SK-N-SH (cell line): ENCODE measurements at regions not wholly inside any gene's neighbourhood (a gene's known extent, or its start where the extent isn't known, plus 50 kb on each side); places are given as distances from the start of the nearest gene placed in this dataset.

Experiments used
- CTCF ChIA-PET: fragments of 300-600, 350-600 bp; formaldehyde crosslinking; extraction: SDS; loops from one replicate; lab custom pipeline; 2021; lab: Yijun Ruan, JAX
- POLR2A ChIA-PET: fragments of 350-600 bp; sonication (Branson Sonifier 250); formaldehyde crosslinking; extraction: SDS; loops from one replicate; lab custom pipeline; 2020; ENCODE audit warnings: antibody characterized with exemption, inconsistent platforms; lab: Yijun Ruan, JAX
- DNase-seq: peaks from one replicate; pipeline ENCODE4 v3.0.0; 2012
- H2AFZ ChIP-seq: fragments of 200-600 bp; sonication (generic); 2 replicates; pipeline ENCODE4 v1.8.1; 2016; ENCODE audit warnings: antibody characterized with exemption, mild to moderate bottlenecking, low read depth
- H3F3A ChIP-seq: fragments of 200-600 bp; sonication (generic); replicated peaks from 2 replicates; pipeline ENCODE3; 2016; ENCODE audit warnings: antibody characterized with exemption, mild to moderate bottlenecking; ENCODE audit not compliant: insufficient read depth
- H3K27ac ChIP-seq, 2 experiments: fragments of 200-500 bp in 1 of 2; fragments of 200-600 bp in 1 of 2; sonication (Bioruptor generic) in 1 of 2; sonication (generic), shearing (Covaris generic) in 1 of 2; 2 replicates each; pipeline versions ENCODE4 v1.5.1 to v1.6.1; 2014 to 2016; ENCODE audit warnings: low read depth in 2 of 2, inconsistent platforms in 1 of 2, low read length in 1 of 2, mild to moderate bottlenecking in 1 of 2, mixed read lengths in 1 of 2
- H3K27me3 ChIP-seq: fragments of 200-600 bp; sonication (generic), shearing (Covaris generic); 2 replicates; pipeline ENCODE4 v1.6.1; 2016; ENCODE audit warnings: mixed run types; ENCODE audit not compliant: insufficient read depth
- H3K36me3 ChIP-seq, 2 experiments: fragments of 200-500 bp in 1 of 2; fragments of 200-600 bp in 1 of 2; sonication (Bioruptor generic) in 1 of 2; sonication (generic) in 1 of 2; replicated peaks in 1 of 2; 2 replicates each; pipeline versions ENCODE3 to v1.5.1; 2014 to 2016; ENCODE audit warnings: low read length in 1 of 2, mild to moderate bottlenecking in 1 of 2; ENCODE audit not compliant: insufficient read depth in 2 of 2, control insufficient read depth in 1 of 2
- H3K4me1 ChIP-seq, 2 experiments: fragments of 200-500 bp in 1 of 2; fragments of 200-600 bp in 1 of 2; sonication (Bioruptor generic) in 1 of 2; sonication (generic), shearing (Covaris generic) in 1 of 2; 2 replicates each; pipeline versions ENCODE4 v1.5.1 to v1.6.1; 2014 to 2016; ENCODE audit warnings: low read depth in 1 of 2, low read length in 1 of 2, mixed run types in 1 of 2; ENCODE audit not compliant: insufficient read depth in 2 of 2, control insufficient read depth in 1 of 2
- H3K4me2 ChIP-seq: fragments of 200-600 bp; sonication (generic), shearing (Covaris generic); 2 replicates; pipeline ENCODE4 v1.6.1; 2017; ENCODE audit warnings: mixed run types
- H3K4me3 ChIP-seq, 2 experiments: fragments of 200-500 bp in 1 of 2; fragments of 200-600 bp in 1 of 2; sonication (Bioruptor generic) in 1 of 2; sonication (generic), shearing (Covaris generic) in 1 of 2; 2 replicates each; pipeline versions ENCODE4 v1.5.1 to v1.8.1; 2014 to 2016; ENCODE audit warnings: low read depth in 2 of 2, inconsistent platforms in 1 of 2, low read length in 1 of 2, mild to moderate bottlenecking in 1 of 2, mixed read lengths in 1 of 2, moderate library complexity in 1 of 2
- H3K79me2 ChIP-seq: fragments of 200-600 bp; sonication (generic); 2 replicates; pipeline ENCODE4 v1.8.1; 2017; ENCODE audit warnings: mild to moderate bottlenecking; ENCODE audit not compliant: insufficient read depth
- H3K9ac ChIP-seq: fragments of 200-600 bp; sonication (generic); 2 replicates; pipeline ENCODE4 v1.6.1; 2017; ENCODE audit warnings: mixed run types
- H3K9me2 ChIP-seq: fragments of 200-600 bp; sonication (generic); 2 replicates; pipeline ENCODE4 v1.6.1; 2017; ENCODE audit warnings: mixed run types
- H3K9me3 ChIP-seq: fragments of 200-600 bp; sonication (generic); 2 replicates; pipeline ENCODE4 v1.6.1; 2017; ENCODE audit warnings: mixed run types, mild to moderate bottlenecking, moderate library complexity
- H4K20me1 ChIP-seq: fragments of 200-600 bp; sonication (generic); 2 replicates; pipeline ENCODE4 v1.6.1; 2017; ENCODE audit warnings: mild to moderate bottlenecking, mixed run types; ENCODE audit not compliant: insufficient read depth
- CHD2 ChIP-seq: fragments of 150-350 bp; IDR thresholded peaks from 2 replicates; pipeline ENCODE4 v1.6.1; 2018; ENCODE audit warnings: low read length; ENCODE audit not compliant: partially characterized antibody
- ELF1 ChIP-seq: IDR thresholded peaks from 2 replicates; pipeline ENCODE4 v1.4.0; 2012
- EZH2phosphoT487 ChIP-seq: fragments of 200-600 bp; sonication (generic); IDR thresholded peaks from 2 replicates; pipeline ENCODE4 v1.6.1; 2017; ENCODE audit warnings: low read depth, mixed run types, mild to moderate bottlenecking, antibody characterized with exemption, moderate library complexity, borderline replicate concordance
- FOXM1 ChIP-seq: IDR thresholded peaks from 2 replicates; pipeline ENCODE4 v1.4.0; 2012; ENCODE audit warnings: low read depth, mild to moderate bottlenecking
- GATA2 ChIP-seq: sonication (generic); formaldehyde crosslinking; IDR thresholded peaks from 2 replicates; pipeline ENCODE4 v1.5.0; 2020; ENCODE audit warnings: mild to moderate bottlenecking, missing genetic modification reagents
- JUND ChIP-seq: IDR thresholded peaks from 2 replicates; pipeline ENCODE4 v1.4.0; 2012
- NFIC ChIP-seq: IDR thresholded peaks from 2 replicates; pipeline ENCODE4 v1.4.0; 2012; ENCODE audit warnings: borderline replicate concordance
- RCOR1 ChIP-seq: fragments of 150-350 bp; IDR thresholded peaks from 2 replicates; pipeline ENCODE4 v1.6.1; 2017; ENCODE audit warnings: antibody characterized with exemption, low read length
- REST ChIP-seq: IDR thresholded peaks from 2 replicates; pipeline ENCODE4 v1.6.1; 2012; ENCODE audit warnings: mild to moderate bottlenecking, low read depth, low read length, moderate library complexity
- RFX5 ChIP-seq: IDR thresholded peaks from 2 replicates; pipeline ENCODE4 v1.6.1; 2012; ENCODE audit warnings: mild to moderate bottlenecking, improper control_type of control experiment, low read length
- SIN3A ChIP-seq: IDR thresholded peaks from 2 replicates; pipeline ENCODE4 v1.6.1; 2012; ENCODE audit warnings: low read depth, mild to moderate bottlenecking, low read length, moderate library complexity, borderline replicate concordance
- TAF1 ChIP-seq: IDR thresholded peaks from 2 replicates; pipeline ENCODE4 v1.6.1; 2012; ENCODE audit warnings: low read depth, mild to moderate bottlenecking, low read length, moderate library complexity, borderline replicate concordance
- YY1 ChIP-seq: IDR thresholded peaks from 2 replicates; pipeline ENCODE4 v1.4.0; 2012; ENCODE audit warnings: low read depth, mild to moderate bottlenecking
- ZBTB33 ChIP-seq: IDR thresholded peaks from 2 replicates; pipeline ENCODE4 v1.4.0; 2012; ENCODE audit warnings: low read depth, borderline replicate concordance
- WGBS: methylation state at CpG from one replicate; pipeline ENCODE4 v1.1.6; 2017; ENCODE audit warnings: low lambda C conversion rate; 5-methylcytosine and 5-hydroxymethylcytosine counted together
- TF ChIP-seq, protein P1 (sequence below): fragments of 200-600 bp; sonication (generic); IDR thresholded peaks from 2 replicates; pipeline ENCODE4 v1.6.1; 2017; ENCODE audit warnings: antibody characterized with exemption, mild to moderate bottlenecking, moderate library complexity
- TF ChIP-seq, protein P2 (sequence below): IDR thresholded peaks from 2 replicates; pipeline ENCODE4 v1.4.0; 2012; ENCODE audit warnings: low read depth, borderline replicate concordance
- TF ChIP-seq, protein P3 (sequence below): IDR thresholded peaks from 2 replicates; pipeline ENCODE4 v1.4.0; 2012; ENCODE audit warnings: low read depth

DNA sequence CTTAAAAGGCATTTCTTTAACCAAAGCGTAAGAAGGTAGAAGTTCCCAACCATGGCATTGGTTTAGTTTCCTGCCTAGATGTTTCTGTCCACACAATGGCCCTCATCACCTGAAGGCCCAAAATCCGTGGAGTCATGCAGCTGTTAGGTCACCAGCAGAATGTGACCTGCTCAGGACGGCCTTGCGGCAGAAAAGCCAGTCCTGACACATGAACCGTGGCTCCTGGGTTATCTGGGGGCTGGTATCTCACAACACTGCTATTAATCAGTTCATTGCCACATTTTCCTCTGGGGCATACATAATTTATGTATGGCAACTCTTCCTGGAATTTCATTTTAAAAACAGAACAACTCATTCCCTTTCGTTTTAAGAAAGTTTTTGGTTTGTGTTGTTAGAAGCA, 278.4 kb downstream of the ATPSCKMT start:
- no peak overlapping the region for H2AFZ ChIP-seq
- no peaks in the 10 kb centered on the region for H3K79me2 ChIP-seq
- H3K4me2 ChIP-seq, result no peak overlapping the region
- H3K9me2 ChIP-seq, result no peaks in the 10 kb centered on the region
- no peak overlapping the region for H3K4me3 ChIP-seq
- ChIA-PET CTCF (interaction anchor here (0.8 kb wide), 1 partner anchor 10 kb away, joined by 3 read pairs; no protein-coding TSS in a partner anchor), POLR2A (no interaction called here)
- H3F3A ChIP-seq, result no peaks in the 10 kb centered on the region
- H3K36me3 ChIP-seq, result no peaks in the 10 kb centered on the region
- no peaks in the 10 kb centered on the region for H3K27me3 ChIP-seq
- H3K4me1 ChIP-seq, result no peaks in the 10 kb centered on the region; a peak in 1 of 4 replicates
- no peak overlapping the region for H3K27ac ChIP-seq
- no peaks in the 10 kb centered on the region for H4K20me1 ChIP-seq
- 25% methylated on average over 4 of the region's 6 CpGs for WGBS
- no peak for DNase-seq
- H3K9me3 ChIP-seq, result no peaks in the 10 kb centered on the region
- TF ChIP-seq, protein P1, sequence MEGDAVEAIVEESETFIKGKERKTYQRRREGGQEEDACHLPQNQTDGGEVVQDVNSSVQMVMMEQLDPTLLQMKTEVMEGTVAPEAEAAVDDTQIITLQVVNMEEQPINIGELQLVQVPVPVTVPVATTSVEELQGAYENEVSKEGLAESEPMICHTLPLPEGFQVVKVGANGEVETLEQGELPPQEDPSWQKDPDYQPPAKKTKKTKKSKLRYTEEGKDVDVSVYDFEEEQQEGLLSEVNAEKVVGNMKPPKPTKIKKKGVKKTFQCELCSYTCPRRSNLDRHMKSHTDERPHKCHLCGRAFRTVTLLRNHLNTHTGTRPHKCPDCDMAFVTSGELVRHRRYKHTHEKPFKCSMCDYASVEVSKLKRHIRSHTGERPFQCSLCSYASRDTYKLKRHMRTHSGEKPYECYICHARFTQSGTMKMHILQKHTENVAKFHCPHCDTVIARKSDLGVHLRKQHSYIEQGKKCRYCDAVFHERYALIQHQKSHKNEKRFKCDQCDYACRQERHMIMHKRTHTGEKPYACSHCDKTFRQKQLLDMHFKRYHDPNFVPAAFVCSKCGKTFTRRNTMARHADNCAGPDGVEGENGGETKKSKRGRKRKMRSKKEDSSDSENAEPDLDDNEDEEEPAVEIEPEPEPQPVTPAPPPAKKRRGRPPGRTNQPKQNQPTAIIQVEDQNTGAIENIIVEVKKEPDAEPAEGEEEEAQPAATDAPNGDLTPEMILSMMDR, result no peak
- TF ChIP-seq SIN3A (no peak), EZH2phosphoT487 (no peak), GATA2 (CRISPR knock-in tag) (no peak)
- no peak overlapping the region for H3K9ac ChIP-seq

DNA sequence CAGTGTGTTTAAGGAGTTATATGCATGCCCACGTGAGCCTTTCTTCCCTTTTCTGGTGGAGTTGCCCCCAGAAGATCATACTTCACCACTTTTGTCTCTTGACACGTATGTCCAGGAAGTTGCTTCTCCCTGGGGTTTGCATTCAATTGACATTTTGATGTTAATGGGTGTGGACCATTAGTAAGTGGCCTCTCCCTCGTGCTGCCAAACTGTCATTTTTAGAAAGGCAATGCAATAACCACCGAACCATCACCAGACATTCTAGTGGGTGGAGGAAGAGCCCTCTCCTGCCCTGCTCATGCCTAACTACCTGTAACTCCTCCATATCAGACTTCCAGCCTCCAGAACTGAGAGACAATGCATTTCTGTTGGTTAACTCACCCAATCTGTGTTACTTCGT, 290.8 kb downstream of the ATPSCKMT start:
- Histone ChIP-seq H3K79me2 (no peaks in the 10 kb centered on the region), H3K9ac (no peak overlapping the region), H3F3A (no peaks in the 10 kb centered on the region), H3K9me3 (no peaks in the 10 kb centered on the region), H2AFZ (no peak overlapping the region), H3K36me3 (no peaks in the 10 kb centered on the region), H3K4me1 (peaks cover 0 to 12% of the 10 kb centered on the region in 2 experiments; a peak in 2 of 4 replicates), H3K27me3 (no peaks in the 10 kb centered on the region), H3K4me2 (no peak overlapping the region), H3K27ac (no peak overlapping the region), H3K9me2 (no peaks in the 10 kb centered on the region), H4K20me1 (no peaks in the 10 kb centered on the region), H3K4me3 (no peak overlapping the region)
- ChIA-PET CTCF (interaction anchor here (0.7 kb wide), 1 partner anchor 12 kb away, joined by 3 read pairs; no protein-coding TSS in a partner anchor), POLR2A (no interaction called here)
- WGBS, result 18% methylated on average over 5 of the region's 5 CpGs
- no peak for DNase-seq
- no peak for TF ChIP-seq EZH2phosphoT487
- TF ChIP-seq SIN3A, result no peak
- TF ChIP-seq RCOR1, result no peak
- no peak for TF ChIP-seq NFIC
- no peak for TF ChIP-seq JUND
- TF ChIP-seq YY1, result no peak
- no peak for TF ChIP-seq GATA2 (CRISPR knock-in tag)
- no peak for TF ChIP-seq FOXM1
- TF ChIP-seq RFX5, result no peak
- TF ChIP-seq CHD2, result no peak
- TF ChIP-seq, protein P2, sequence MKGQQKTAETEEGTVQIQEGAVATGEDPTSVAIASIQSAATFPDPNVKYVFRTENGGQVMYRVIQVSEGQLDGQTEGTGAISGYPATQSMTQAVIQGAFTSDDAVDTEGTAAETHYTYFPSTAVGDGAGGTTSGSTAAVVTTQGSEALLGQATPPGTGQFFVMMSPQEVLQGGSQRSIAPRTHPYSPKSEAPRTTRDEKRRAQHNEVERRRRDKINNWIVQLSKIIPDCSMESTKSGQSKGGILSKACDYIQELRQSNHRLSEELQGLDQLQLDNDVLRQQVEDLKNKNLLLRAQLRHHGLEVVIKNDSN, result no peak
- no peak for TF ChIP-seq ZBTB33
- no peak for TF ChIP-seq REST
- TF ChIP-seq TAF1, result no peak
- TF ChIP-seq, protein P3, sequence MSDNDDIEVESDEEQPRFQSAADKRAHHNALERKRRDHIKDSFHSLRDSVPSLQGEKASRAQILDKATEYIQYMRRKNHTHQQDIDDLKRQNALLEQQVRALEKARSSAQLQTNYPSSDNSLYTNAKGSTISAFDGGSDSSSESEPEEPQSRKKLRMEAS, result no peak
- TF ChIP-seq ELF1, result no peak
